ENCODE measurements at regions not wholly inside any gene's neighbourhood (a gene's known extent, or its start where the extent isn't known, plus 50 kb on each side); places are given as distances from the start of the nearest gene placed in this dataset.

GRCh38 chr2:51760441-51760840, 728.5 kb upstream of the NRXN1 start:
- Mint-ChIP-seq H3K27ac (no peak overlapping the region), H3K4me3 (no peak overlapping the region), H3K9me3 (no peaks in the 10 kb centered on the region), H3K27me3 (ENCODE audit: insufficient read depth, low read depth, poor library complexity) (no peaks in the 10 kb centered on the region), H3K4me1 (no peaks in the 10 kb centered on the region), H3K36me3 (ENCODE audit: low read depth) (no peaks in the 10 kb centered on the region)
- Histone ChIP-seq H3K79me2 (replicated peaks; ENCODE audit: insufficient read depth) (no peaks in the 10 kb centered on the region), H3K4me3 (no peak overlapping the region), H3K4me2 (no peak overlapping the region), H3K9me2 (ENCODE audit: insufficient read depth) (no peaks in the 10 kb centered on the region), H3K4me1 (ENCODE audit: insufficient read depth) (no peaks in the 10 kb centered on the region), H3F3A (replicated peaks; ENCODE audit: low read depth) (no peaks in the 10 kb centered on the region), H3K36me3 (ENCODE audit: insufficient read depth) (no peaks in the 10 kb centered on the region), H3K27ac (ENCODE audit: low read depth) (no peak overlapping the region), H2AFZ (no peak overlapping the region), H3K27me3 (ENCODE audit: insufficient read depth) (no peaks in the 10 kb centered on the region), H4K20me1 (replicated peaks; ENCODE audit: insufficient read depth) (no peaks in the 10 kb centered on the region)
- TF ChIP-seq STAT1 (IDR thresholded peaks at IDR 0.05; ENCODE audit: unreplicated experiment): no peak
- no peak for TF ChIP-seq JUNB (IDR thresholded peaks at IDR 0.05; ENCODE audit: unreplicated experiment)
- no peak for TF ChIP-seq CREB1 (CRISPR knock-in tag; IDR thresholded peaks at IDR 0.05; ENCODE audit: low read depth)
- no peak for TF ChIP-seq ZNF331 (CRISPR knock-in tag; IDR thresholded peaks at IDR 0.05; ENCODE audit: low read depth)
- no peak for TF ChIP-seq EZH2 (IDR thresholded peaks at IDR 0.05; ENCODE audit: low read depth, unreplicated experiment)
- TF ChIP-seq REST (IDR thresholded peaks at IDR 0.05; ENCODE audit: unreplicated experiment): no peak
- TF ChIP-seq ZNF114 (CRISPR knock-in tag; IDR thresholded peaks at IDR 0.05): no peak
- TF ChIP-seq CTCF (conservative IDR thresholded peaks at IDR 0.05; ENCODE audit: low read depth in 2 of 2): no peak
- no peak for TF ChIP-seq ZNF462 (CRISPR knock-in tag; IDR thresholded peaks at IDR 0.05)
- ATAC-seq (no peak), DNase-seq (ENCODE audit: low spot score) (no peak)

Data from GM23338 (cell line).